ENCODE measurements at regions not wholly inside any gene's neighbourhood (a gene's known extent, or its start where the extent isn't known, plus 50 kb on each side); places are given as distances from the start of the nearest gene placed in this dataset.

DNA sequence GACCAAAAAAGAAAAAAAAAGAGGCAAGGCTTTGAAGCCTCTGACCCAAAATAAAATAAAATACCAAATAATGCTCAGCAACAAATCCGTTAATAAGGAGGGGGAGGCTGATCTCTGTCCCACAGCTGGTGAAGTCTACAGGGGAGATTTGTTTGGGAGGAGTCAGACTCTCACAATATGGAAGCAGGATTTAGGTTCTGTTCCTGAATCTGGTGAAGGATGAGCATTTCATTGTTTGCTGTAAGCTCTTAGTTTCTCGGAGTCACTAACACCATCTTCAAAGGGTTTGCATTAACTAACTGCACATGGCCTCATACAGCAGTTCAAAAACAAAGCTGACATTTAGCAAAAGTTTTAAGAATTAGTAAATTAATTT, 339.4 kb upstream of the TNP1 start:
- Histone ChIP-seq H3K27ac (no peak overlapping the region), H3K4me3 (no peak overlapping the region)
- TF ChIP-seq CTCF (IDR thresholded peaks at IDR 0.05), result no peak
- no peak for DNase-seq (ENCODE audit: low spot score)

DNA sequence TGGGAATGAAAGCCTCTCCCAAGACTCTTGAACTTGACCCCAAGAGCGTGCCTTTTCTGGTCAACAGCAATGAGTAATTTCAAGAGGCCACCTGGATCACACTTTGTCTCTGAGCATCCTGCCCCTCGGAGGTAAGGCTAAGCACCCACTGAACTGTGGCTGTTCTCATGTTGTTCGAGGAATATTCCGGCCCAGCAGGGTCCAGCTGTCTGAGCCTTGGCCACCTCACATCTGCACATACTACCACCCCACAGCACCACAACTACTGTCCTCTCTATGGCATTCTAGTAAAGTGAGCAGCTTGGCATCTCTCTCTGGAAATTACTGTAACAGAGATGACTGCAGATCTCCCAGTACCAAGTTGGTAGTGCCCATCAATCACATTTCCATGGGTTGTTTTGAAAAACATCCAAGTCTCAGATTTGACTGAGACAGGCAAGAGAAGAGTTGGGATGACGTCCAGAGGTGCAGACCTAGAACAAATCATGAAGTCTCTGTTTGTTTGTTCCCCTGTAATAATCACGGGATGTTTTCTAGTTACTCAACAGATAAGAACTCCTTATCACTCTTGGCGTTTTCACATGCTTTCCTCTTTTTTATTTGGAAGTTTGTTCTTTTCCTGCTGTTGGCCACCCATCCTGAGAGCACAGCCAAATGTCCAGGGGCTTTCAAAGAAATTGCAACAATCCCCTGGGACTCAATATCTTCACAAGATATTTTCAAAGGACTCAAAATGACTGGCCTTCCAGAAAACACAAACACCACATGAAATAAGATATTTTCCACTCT, 336.0 kb upstream of the TNP1 start:
- Histone ChIP-seq H3K27ac (no peak overlapping the region), H3K4me3 (no peak overlapping the region)
- no peak for TF ChIP-seq CTCF (IDR thresholded peaks at IDR 0.05)
- no peak for DNase-seq (ENCODE audit: low spot score)

- Histone ChIP-seq H3K4me3 (no peak overlapping the region), H3K27ac (no peak overlapping the region)
- DNase-seq (ENCODE audit: low spot score), result no peak
Observed at GRCh38 chr2:217195016-217195415, 335.2 kb upstream of the TNP1 start.

DNA sequence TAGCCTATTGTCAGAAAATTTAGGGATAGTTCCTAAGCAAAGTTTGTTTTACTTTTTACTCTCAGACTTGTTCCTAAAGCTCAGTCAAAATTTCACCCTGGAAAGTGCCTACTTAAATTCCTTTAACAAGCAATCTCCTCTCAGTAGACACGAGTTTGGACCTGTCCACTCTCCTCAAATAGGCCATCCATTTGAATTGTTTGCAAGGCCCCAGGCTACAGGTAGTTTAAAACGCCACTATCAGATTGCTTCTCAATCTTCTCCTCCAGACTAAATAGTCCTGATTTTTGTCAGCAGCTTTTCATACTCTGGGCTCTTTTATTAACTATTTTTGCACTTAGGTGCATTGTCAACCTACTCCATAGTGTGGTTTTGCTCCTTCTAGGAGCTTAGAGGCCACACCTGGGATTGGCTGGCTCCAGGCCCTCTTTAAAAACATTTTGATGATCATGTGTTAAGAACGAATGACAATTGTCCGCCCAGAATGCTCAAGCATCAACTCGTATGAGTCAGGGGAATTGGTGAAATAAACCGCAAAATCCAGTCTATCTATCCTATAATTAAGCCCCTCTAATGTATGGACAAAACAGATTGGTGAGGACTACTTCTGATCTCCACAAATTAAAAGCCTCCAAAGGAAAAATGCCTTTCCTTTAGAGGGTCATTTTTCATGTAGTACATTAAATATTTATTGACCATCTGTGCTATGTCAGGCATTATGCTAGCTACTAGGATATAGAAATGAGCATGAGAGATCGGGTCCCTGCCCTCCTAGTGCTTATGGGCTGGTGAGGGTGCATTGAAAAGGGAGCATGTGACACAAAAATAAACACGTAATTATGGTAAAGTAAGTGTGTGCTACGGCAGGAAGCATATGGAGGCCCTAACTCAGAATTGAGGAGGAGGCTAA, 333.8 kb upstream of the TNP1 start:
- no peak for DNase-seq (ENCODE audit: low spot score)
- Histone ChIP-seq H3K4me3 (no peak overlapping the region), H3K27ac (no peak overlapping the region)
- no peak for TF ChIP-seq CTCF (IDR thresholded peaks at IDR 0.05)

More at GRCh38 chr2:217195016-217195415, 335.2 kb upstream of the TNP1 start:
- TF ChIP-seq CTCF (IDR thresholded peaks at IDR 0.05), result no peak

GRCh38 chr2:217192366-217192765, 332.5 kb upstream of the TNP1 start:
- H3K4me3 ChIP-seq, result no peak overlapping the region
- DNase-seq (ENCODE audit: low spot score), result no peak
- no peak for TF ChIP-seq CTCF (IDR thresholded peaks at IDR 0.05)
- H3K27ac ChIP-seq, result no peak overlapping the region

DNA sequence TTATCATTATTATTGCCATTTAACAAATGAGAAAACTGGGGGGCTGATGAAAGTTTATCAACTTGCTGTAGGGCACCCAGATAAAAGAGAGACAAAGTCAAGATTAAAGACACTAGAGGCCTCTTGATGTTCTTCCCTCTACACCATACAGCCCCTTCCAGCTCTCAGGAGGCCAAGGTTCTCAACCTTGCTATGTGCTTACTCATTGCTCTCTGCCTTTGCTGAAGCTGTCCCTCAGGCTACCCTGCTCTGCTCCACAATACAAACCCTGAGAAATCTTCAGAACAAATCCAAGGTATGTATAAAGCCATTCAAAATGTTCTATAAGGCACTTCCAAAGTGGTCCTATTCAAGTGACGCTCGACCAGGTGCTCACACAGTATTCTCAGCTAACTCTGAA, 329.9 kb upstream of the TNP1 start:
- H3K4me3 ChIP-seq, result no peak overlapping the region
- no peak for DNase-seq (ENCODE audit: low spot score)

More for the DNA sequence above, 329.9 kb upstream of the TNP1 start:
- no peak for TF ChIP-seq CTCF (IDR thresholded peaks at IDR 0.05)
- no peak overlapping the region for H3K27ac ChIP-seq

Data from coronary artery (tissue), 2 donors.